GM19099 (cell line): ENCODE measurements at regions not wholly inside any gene's neighbourhood (a gene's known extent, or its start where the extent isn't known, plus 50 kb on each side); places are given as distances from the start of the nearest gene placed in this dataset.

ENCODE experiments used
- POLR2A ChIP-seq: IDR thresholded peaks from 3 replicates; pipeline ENCODE4 v1.6.1; 2011; ENCODE audit warnings: low read depth; ENCODE audit not compliant: insufficient read length; ENCODE audit errors: extremely low read depth

- TF ChIP-seq POLR2A: no peak
These were observed 569.9 kb downstream of the UQCRFS1 start for GRCh38 chr19:28642787-28643683.

GRCh38 chr19:28641395-28641794, 571.6 kb downstream of the UQCRFS1 start:
- no peak for TF ChIP-seq POLR2A

- no peak for TF ChIP-seq POLR2A
These were observed 572.4 kb downstream of the UQCRFS1 start for GRCh38 chr19:28640506-28640905.

GRCh38 chr19:28638445-28638844, 574.5 kb downstream of the UQCRFS1 start:
- TF ChIP-seq POLR2A: no peak

- TF ChIP-seq POLR2A: no peak
These were observed 576.2 kb downstream of the UQCRFS1 start for GRCh38 chr19:28636706-28637105.

- no peak for TF ChIP-seq POLR2A
These were observed 576.8 kb downstream of the UQCRFS1 start for GRCh38 chr19:28636016-28636629.

- TF ChIP-seq POLR2A: no peak
These were observed 578.1 kb downstream of the UQCRFS1 start for GRCh38 chr19:28634837-28635236.

- no peak for TF ChIP-seq POLR2A
These were observed 579.0 kb downstream of the UQCRFS1 start for GRCh38 chr19:28634019-28634328.

- TF ChIP-seq POLR2A: no peak
These were observed 579.5 kb downstream of the UQCRFS1 start for GRCh38 chr19:28633319-28634018.

GRCh38 chr19:28632371-28633080, 580.4 kb downstream of the UQCRFS1 start:
- TF ChIP-seq POLR2A: no peak

GRCh38 chr19:28631961-28632360, 581.0 kb downstream of the UQCRFS1 start:
- no peak for TF ChIP-seq POLR2A

- TF ChIP-seq POLR2A: no peak
These were observed 585.3 kb downstream of the UQCRFS1 start for GRCh38 chr19:28627669-28628068.

- no peak for TF ChIP-seq POLR2A
These were observed 593.0 kb downstream of the UQCRFS1 start for GRCh38 chr19:28619816-28620429.

GRCh38 chr19:28618504-28618903, 594.4 kb downstream of the UQCRFS1 start:
- TF ChIP-seq POLR2A: no peak

GRCh38 chr19:28615966-28616365, 597.0 kb downstream of the UQCRFS1 start:
- no peak for TF ChIP-seq POLR2A
